ENCODE measurements at regions not wholly inside any gene's neighbourhood (a gene's known extent, or its start where the extent isn't known, plus 50 kb on each side); places are given as distances from the start of the nearest gene placed in this dataset.

DNA sequence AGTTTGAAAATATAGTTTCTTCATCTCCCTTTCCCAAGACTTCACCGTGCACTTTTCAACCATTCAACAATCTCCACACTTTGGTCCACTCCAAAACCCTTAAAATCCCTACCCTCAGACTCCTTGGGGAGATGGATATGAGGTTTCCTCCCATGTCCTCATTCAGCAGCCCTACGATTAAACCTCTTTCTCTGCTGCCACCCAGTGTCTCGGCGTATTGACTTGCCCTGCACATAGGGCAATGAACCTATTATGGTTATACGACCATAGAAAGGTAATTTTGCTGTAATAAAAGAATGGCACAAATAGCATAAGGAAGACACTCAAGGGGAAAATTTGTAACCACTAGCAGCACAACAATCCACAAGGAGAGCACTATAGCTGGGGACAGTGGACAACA, 803.5 kb downstream of the TLE1 start:
- no peak for DNase-seq (ENCODE audit: low spot score)
- no peak overlapping the region for H3K27ac ChIP-seq
- TF ChIP-seq, protein P1, sequence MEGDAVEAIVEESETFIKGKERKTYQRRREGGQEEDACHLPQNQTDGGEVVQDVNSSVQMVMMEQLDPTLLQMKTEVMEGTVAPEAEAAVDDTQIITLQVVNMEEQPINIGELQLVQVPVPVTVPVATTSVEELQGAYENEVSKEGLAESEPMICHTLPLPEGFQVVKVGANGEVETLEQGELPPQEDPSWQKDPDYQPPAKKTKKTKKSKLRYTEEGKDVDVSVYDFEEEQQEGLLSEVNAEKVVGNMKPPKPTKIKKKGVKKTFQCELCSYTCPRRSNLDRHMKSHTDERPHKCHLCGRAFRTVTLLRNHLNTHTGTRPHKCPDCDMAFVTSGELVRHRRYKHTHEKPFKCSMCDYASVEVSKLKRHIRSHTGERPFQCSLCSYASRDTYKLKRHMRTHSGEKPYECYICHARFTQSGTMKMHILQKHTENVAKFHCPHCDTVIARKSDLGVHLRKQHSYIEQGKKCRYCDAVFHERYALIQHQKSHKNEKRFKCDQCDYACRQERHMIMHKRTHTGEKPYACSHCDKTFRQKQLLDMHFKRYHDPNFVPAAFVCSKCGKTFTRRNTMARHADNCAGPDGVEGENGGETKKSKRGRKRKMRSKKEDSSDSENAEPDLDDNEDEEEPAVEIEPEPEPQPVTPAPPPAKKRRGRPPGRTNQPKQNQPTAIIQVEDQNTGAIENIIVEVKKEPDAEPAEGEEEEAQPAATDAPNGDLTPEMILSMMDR (conservative IDR thresholded peaks at IDR 0.05; ENCODE audit: low read depth): no peak
- ChIA-PET CTCF (interaction anchor here (0.6 kb wide), 1 partner anchor 67 kb away, joined by 4 read pairs; no protein-coding TSS in a partner anchor), POLR2A (ENCODE audit: low non-redundant PET) (no interaction called here)

DNA sequence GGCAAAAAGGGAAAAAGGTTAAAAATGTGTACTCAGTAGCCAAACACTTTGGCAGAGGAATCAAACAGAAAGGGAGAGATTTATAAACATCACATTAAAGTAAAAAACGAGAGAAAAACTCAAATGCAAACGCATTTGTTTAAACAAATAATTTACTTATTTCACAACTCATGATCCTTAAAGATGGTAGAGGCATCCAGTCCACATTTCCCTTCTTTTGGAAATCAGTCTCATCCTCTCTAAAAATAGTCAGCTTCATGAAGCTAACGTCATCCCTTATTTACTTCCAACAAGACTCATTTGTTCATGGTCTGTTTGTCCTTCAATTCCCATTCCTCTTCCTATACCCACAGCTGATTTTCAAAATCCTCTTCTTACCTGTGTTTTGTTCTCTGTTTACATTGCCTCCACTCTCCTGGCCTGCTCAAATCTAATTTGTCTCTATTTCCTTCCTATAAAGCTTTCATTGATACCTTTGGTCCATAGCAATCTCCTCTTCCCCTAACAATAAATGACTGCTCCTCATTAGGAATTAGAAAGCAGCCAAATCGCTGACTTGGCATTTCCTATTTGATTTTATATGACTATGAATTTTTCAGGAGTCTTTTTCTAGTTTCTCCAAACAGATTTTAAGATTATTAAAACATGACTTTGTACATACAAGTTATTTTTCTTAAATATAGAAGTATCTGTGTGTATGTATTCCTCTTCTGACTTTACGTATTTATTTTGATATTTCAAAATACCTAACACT, 805.3 kb downstream of the TLE1 start:
- POLR2A ChIA-PET (ENCODE audit: low non-redundant PET): no interaction called here
- CTCF ChIA-PET: interaction anchor here (0.5 to 0.6 kb wide), 2 partner anchors 10 to 128 kb away, joined by 3 read pairs; no protein-coding TSS in a partner anchor
- DNase-seq (ENCODE audit: low spot score): no peak
- TF ChIP-seq, protein P1 (conservative IDR thresholded peaks at IDR 0.05; ENCODE audit: low read depth): no peak
- no peak overlapping the region for H3K27ac ChIP-seq

DNA sequence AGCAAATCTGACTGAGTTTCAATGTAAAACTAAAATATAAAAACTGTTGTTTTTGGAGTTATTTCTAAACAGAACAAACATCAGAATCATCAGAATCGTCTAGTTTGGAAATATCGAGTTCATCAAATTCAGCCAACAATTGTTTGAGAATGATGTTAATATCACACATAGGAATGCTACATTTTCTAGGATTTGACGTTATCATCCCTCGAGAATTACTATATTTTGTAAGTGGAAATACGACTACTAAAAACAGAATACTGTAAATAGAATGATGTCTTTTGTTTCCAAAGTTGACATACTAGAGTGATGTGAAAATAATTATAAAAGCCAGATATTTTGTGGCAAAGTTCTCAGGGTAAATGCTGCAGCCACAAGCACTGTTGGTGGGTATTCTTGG, 805.9 kb downstream of the TLE1 start:
- no peak overlapping the region for H3K27ac ChIP-seq
- no peak for DNase-seq (ENCODE audit: low spot score)
- TF ChIP-seq, protein P1 (conservative IDR thresholded peaks at IDR 0.05; ENCODE audit: low read depth): no peak
- POLR2A ChIA-PET (ENCODE audit: low non-redundant PET): no interaction called here
- CTCF ChIA-PET: interaction anchor here (0.5 to 0.6 kb wide), 2 partner anchors 11 to 1267 kb away, joined by 3 read pairs; no protein-coding TSS in a partner anchor

DNA sequence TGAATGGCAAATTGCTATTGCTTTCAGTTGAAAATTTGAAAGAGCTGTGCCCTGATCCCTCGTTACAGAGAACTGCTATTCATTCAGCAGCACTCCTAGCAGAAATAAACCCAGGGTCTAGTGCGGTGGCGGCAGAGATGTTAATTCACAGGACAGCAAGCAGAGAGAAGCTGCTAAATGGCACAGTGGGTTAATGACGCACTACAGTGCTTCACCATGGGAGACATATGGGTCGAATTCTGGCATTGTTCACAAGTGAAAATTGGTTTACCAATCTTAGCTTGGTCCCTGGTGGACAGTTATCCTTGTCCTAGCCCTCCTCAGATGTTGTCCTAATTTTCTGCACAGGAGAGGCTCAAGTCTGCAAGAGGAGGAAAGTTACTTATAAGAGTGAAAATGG, 807.4 kb downstream of the TLE1 start:
- H3K27ac ChIP-seq: no peak overlapping the region
- ChIA-PET POLR2A (ENCODE audit: low non-redundant PET) (no interaction called here), CTCF (no interaction called here)
- no peak for DNase-seq (ENCODE audit: low spot score)
- TF ChIP-seq, protein P1 (conservative IDR thresholded peaks at IDR 0.05; ENCODE audit: low read depth): no peak

DNA sequence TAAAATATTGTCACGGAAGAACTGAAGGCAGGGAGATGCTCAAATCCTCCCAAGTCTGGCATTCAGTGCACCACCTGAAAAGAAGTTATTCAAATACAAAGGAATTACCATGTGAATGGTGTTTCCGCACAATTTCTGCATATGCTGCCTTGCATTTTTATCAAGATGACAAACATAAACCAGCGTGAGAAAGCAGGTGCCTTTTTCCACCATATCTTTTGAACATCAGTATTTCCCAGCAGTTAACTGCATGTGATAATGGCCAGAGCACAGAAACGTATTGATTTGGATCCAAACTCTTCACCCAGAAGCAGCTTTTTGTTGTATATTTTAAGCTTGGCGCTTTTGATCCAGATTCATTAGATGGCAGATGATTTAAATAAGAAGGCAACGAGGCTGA, 808.0 kb downstream of the TLE1 start:
- no peak for DNase-seq (ENCODE audit: low spot score)
- TF ChIP-seq, protein P1 (conservative IDR thresholded peaks at IDR 0.05; ENCODE audit: low read depth): no peak
- ChIA-PET CTCF (no interaction called here), POLR2A (ENCODE audit: low non-redundant PET) (no interaction called here)
- H3K27ac ChIP-seq: no peak overlapping the region

DNA sequence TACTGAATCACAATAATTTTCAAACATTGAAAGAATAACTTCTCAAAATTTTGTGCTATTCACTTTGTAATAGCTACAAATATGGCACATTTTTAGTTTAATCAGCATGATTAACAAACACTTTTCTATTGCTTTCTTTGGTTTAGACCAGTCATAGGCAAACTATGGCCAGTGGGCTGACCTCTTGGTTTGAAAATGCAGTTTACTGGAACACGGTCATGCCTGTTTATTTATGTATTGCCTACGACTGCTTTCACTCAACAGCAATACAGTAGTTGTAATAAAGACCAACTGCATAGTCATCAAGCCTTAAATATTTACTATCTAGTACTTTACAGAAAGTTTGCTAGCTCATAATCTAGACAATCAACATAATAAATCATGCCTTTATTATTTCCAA, 810.8 kb downstream of the TLE1 start:
- DNase-seq (ENCODE audit: low spot score): no peak
- TF ChIP-seq, protein P1 (conservative IDR thresholded peaks at IDR 0.05; ENCODE audit: low read depth): no peak
- ChIA-PET CTCF (no interaction called here), POLR2A (ENCODE audit: low non-redundant PET) (no interaction called here)
- no peak overlapping the region for H3K27ac ChIP-seq
